PC-3 (cell line): ENCODE measurements at regions not wholly inside any gene's neighbourhood (a gene's known extent, or its start where the extent isn't known, plus 50 kb on each side); places are given as distances from the start of the nearest gene placed in this dataset.
"Not testable (repeated sequence)": the region's sequence is repeated elsewhere in the genome, so short reads cannot be mapped to it uniquely, and the experiment has no call there.

ENCODE experiments used
- ATAC-seq: fragments of 200-7000 bp; cut with Tn5 transposase; 2 replicates; pipeline ENCODE4 v1.9.1; 2020; ENCODE audit warnings: mild to moderate bottlenecking, moderate library complexity
- BruUV-seq: library from RNA; stranded (reverse); fragments of 400-500 nt; replicated peaks from 2 replicates; lab custom pipeline; 2021; lab: Mats Ljungman, UMichigan
- CTCF ChIA-PET: fragments of 300-600 bp; sonication (Branson Sonifier 250); formaldehyde crosslinking; loops from one replicate; lab custom pipeline; 2022; ENCODE audit warnings: antibody characterized with exemption; lab: Charles Lee
- POLR2A ChIA-PET: fragments of 300-600 bp; sonication (Branson Sonifier 250); formaldehyde crosslinking; loops from one replicate; lab custom pipeline; 2022; ENCODE audit warnings: antibody characterized with exemption; ENCODE audit not compliant: unreplicated experiment; lab: Charles Lee
- DNase-seq: peaks from one replicate; pipeline ENCODE4 v3.0.0-alpha.2; 2015
- H2AFZ ChIP-seq: fragments of 300-600 bp; sonication (generic); 2 replicates; pipeline ENCODE4 v1.6.0; 2016; ENCODE audit warnings: antibody characterized with exemption, low read length
- H3F3A ChIP-seq: fragments of 300-600 bp; sonication (generic); one replicate; pipeline ENCODE4 v1.6.0; 2017; ENCODE audit warnings: antibody characterized with exemption, low read length, control low read depth, mild to moderate bottlenecking; ENCODE audit not compliant: unreplicated experiment
- H3K27ac ChIP-seq: fragments of 300-600 bp; sonication (generic); 2 replicates; pipeline ENCODE4 v1.5.1; 2016; ENCODE audit warnings: mild to moderate bottlenecking, low read length
- H3K27me3 ChIP-seq: fragments of 300-600 bp; sonication (generic); 2 replicates; pipeline ENCODE4 v1.6.1; 2016; ENCODE audit warnings: low read length, mixed read lengths
- H3K36me3 ChIP-seq: fragments of 300-600 bp; sonication (generic); 2 replicates; pipeline ENCODE4 v1.6.1; 2016; ENCODE audit warnings: low read depth, mixed run types, low read length, mixed read lengths
- H3K4me1 ChIP-seq: fragments of 300-600 bp; sonication (generic); 2 replicates; pipeline ENCODE4 v1.5.1; 2016; ENCODE audit warnings: low read length; ENCODE audit not compliant: insufficient read depth
- H3K4me2 ChIP-seq: fragments of 300-600 bp; sonication (generic); 2 replicates; pipeline ENCODE4 v1.6.0; 2016; ENCODE audit warnings: low read length
- H3K4me3 ChIP-seq: fragments of 300-600 bp; sonication (generic); 2 replicates; pipeline ENCODE4 v1.5.1; 2016; ENCODE audit warnings: mild to moderate bottlenecking, low read length, mixed read lengths
- H3K79me2 ChIP-seq: fragments of 300-600 bp; sonication (generic); 2 replicates; pipeline ENCODE4 v1.6.1; 2017; ENCODE audit warnings: low read length, mixed read lengths
- H3K9ac ChIP-seq: fragments of 300-600 bp; sonication (generic); 2 replicates; pipeline ENCODE4 v1.6.0; 2016; ENCODE audit warnings: mild to moderate bottlenecking, low read length
- H3K9me2 ChIP-seq: fragments of 300-600 bp; sonication (generic); replicated peaks from 2 replicates; pipeline ENCODE4 v1.6.1; 2016; ENCODE audit warnings: mixed run types, low read length, mixed read lengths
- H3K9me3 ChIP-seq: fragments of 300-600 bp; sonication (generic); 2 replicates; pipeline ENCODE4 v1.6.1; 2016; ENCODE audit warnings: low read length, mixed read lengths
- H4K20me1 ChIP-seq: fragments of 300-600 bp; sonication (generic); 2 replicates; pipeline ENCODE4 v1.6.1; 2016; ENCODE audit warnings: low read length, mixed read lengths
- CTCF ChIP-seq: fragments of 300-600 bp; sonication (generic); conservative IDR thresholded peaks from 2 replicates; pipeline ENCODE4 v1.5.1; 2017; ENCODE audit warnings: antibody characterized with exemption, low read depth, mild to moderate bottlenecking, low read length
- EZH2 ChIP-seq: fragments of 300-600 bp; sonication (generic); IDR thresholded peaks from one replicate; pipeline ENCODE4 v1.6.1; 2017; ENCODE audit warnings: antibody characterized with exemption, mild to moderate bottlenecking, low read length; ENCODE audit not compliant: unreplicated experiment
- EZH2phosphoT487 ChIP-seq: fragments of 300-600 bp; sonication (generic); IDR thresholded peaks from 2 replicates; pipeline ENCODE4 v1.6.1; 2018; ENCODE audit warnings: mild to moderate bottlenecking, antibody characterized with exemption, low read length, borderline replicate concordance
- intact Hi-C: fragments of 100-400 bp; cut with micrococcal nuclease; formaldehyde crosslinking; loops from 2 replicates; pipeline ENCODE4 v1.9.0; 2023

GRCh38 chr2:4803396-4803795 is 888.8 kb upstream of the SOX11 start:
- H3K9me2 ChIP-seq, result no peaks in the 10 kb centered on the region
- H3K79me2 ChIP-seq, result no peaks in the 10 kb centered on the region
- POLR2A ChIA-PET, result no interaction called here
- no peak for ATAC-seq
- intact Hi-C loops, result no loop called here
- H3K4me1 ChIP-seq, result no peaks in the 10 kb centered on the region
- H3K36me3 ChIP-seq, result no peaks in the 10 kb centered on the region
- H3K4me2 ChIP-seq, result no peak overlapping the region
- H3K27ac ChIP-seq, result no peak overlapping the region
- no peaks in the 10 kb centered on the region for H3K9me3 ChIP-seq
- no peak for DNase-seq
- no peak overlapping the region for H3K4me3 ChIP-seq
- no TSS peak for BruUV-seq
- no peaks in the 10 kb centered on the region for H4K20me1 ChIP-seq
- no peaks in the 10 kb centered on the region for H3K27me3 ChIP-seq
- TF ChIP-seq EZH2phosphoT487, result no peak
- no peak for TF ChIP-seq CTCF
- no peak for TF ChIP-seq EZH2
- H3K9ac ChIP-seq, result no peak overlapping the region
- H2AFZ ChIP-seq, result no peak overlapping the region
- H3F3A ChIP-seq, result no peaks in the 10 kb centered on the region
- CTCF ChIA-PET, result no interaction called here

GRCh38 chr2:4814137-4814536 is 878.0 kb upstream of the SOX11 start:
- H3K4me2 ChIP-seq, H3K9me3 ChIP-seq, ATAC-seq, H3K9ac ChIP-seq, intact Hi-C loops, H2AFZ ChIP-seq, H3K4me1 ChIP-seq, DNase-seq, H3K27me3 ChIP-seq, BruUV-seq, H3K4me3 ChIP-seq, H4K20me1 ChIP-seq, H3K79me2 ChIP-seq, POLR2A ChIA-PET, H3K9me2 ChIP-seq, H3F3A ChIP-seq, H3K27ac ChIP-seq, CTCF ChIA-PET, H3K36me3 ChIP-seq: not testable (repeated sequence)

GRCh38 chr2:4827836-4828235 is 864.3 kb upstream of the SOX11 start:
- Histone ChIP-seq H4K20me1 (no peaks in the 10 kb centered on the region), H3K27me3 (no peaks in the 10 kb centered on the region), H3K27ac (no peak overlapping the region), H3F3A (no peaks in the 10 kb centered on the region), H3K9ac (no peak overlapping the region), H3K36me3 (no peaks in the 10 kb centered on the region), H2AFZ (no peak overlapping the region), H3K79me2 (no peaks in the 10 kb centered on the region), H3K4me1 (no peaks in the 10 kb centered on the region; the same call in 1 of the 2 replicates), H3K9me2 (no peaks in the 10 kb centered on the region), H3K4me3 (no peak overlapping the region), H3K4me2 (no peak overlapping the region), H3K9me3 (no peaks in the 10 kb centered on the region)
- intact Hi-C loops, result no loop called here
- no peak for ATAC-seq
- ChIA-PET POLR2A (interaction anchor here (0.6 kb wide), 1 partner anchor 435 kb away, joined by 5 read pairs; no protein-coding TSS in a partner anchor), CTCF (no interaction called here)
- TF ChIP-seq EZH2phosphoT487, result no peak
- TF ChIP-seq EZH2, result no peak
- DNase-seq, result peak; percentile 35
- no TSS peak for BruUV-seq
